ENCODE measurements at regions not wholly inside any gene's neighbourhood (a gene's known extent, or its start where the extent isn't known, plus 50 kb on each side); places are given as distances from the start of the nearest gene placed in this dataset.
"Not testable (repeated sequence)": the region's sequence is repeated elsewhere in the genome, so short reads cannot be mapped to it uniquely, and the experiment has no call there.

GRCh38 chr1:245031041-245031440, 123.7 kb upstream of the KIF26B start:
- no peak for DNase-seq (ENCODE audit: low read depth in 2 of 2, low spot score in 1 of 2)

DNA sequence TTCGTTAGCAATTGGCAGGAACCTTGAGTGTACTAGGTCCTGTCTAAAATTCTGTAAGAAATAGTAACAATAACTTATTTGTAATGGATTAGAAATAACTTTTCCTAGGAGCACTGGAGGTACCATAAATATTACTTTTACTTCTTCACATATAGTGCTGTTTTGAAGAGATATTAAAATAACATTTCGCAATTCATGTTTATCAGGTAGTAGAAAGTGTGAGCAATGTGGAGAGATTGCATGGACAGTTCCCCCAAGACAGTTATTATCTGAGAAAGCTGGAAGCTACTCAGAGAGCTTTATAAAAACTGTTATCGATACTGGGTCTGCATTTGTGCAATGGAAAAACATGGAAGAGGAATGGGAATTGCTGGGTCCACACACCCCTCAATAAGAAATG, 128.5 kb upstream of the KIF26B start:
- DNase-seq (ENCODE audit: low read depth in 2 of 2, low spot score in 1 of 2) = no peak

DNA sequence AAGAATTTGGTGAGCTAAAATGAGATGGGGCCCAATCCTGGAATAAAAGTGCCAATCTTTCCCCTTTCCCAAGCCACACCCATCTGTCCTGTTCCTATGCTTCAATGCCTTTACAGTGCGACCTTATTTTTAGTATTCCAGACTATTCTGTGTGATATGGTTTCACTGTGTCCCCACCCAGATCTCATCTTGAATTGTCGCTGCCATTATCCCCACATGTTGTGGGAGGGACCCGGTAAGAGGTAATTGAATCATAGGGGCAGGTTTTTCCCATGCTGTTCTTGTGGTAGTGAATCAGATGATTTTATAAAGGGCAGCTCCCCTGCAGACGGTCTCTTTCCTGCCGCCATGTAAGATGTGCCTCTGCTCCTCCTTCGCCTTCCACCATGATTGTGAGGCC, 129.3 kb upstream of the KIF26B start:
- no peak for DNase-seq (ENCODE audit: low read depth in 2 of 2, low spot score in 1 of 2)

DNA sequence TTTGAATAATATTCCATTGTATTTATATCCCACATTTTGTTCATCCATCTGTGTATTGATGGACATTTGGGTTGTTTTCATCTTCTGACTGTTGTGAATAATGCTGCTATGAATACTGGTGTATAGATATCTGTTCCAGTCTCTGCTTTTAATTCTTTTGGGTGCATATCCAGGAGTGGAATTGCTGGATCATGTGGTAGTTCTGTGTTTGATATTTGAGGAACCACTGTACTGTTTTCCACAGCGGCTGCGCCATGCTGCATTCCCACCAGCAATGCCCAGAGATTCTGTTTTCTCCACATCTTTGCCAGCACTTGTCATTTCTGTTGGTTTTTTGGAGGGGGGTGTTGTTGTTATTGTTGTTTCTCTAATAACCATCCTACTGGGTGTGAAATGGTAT, 131.6 kb upstream of the KIF26B start:
- no peak for DNase-seq (ENCODE audit: low read depth in 2 of 2, low spot score in 1 of 2)

- no peak for DNase-seq (ENCODE audit: low read depth in 2 of 2, low spot score in 1 of 2)
Observed at GRCh38 chr1:245019910-245020486, 134.8 kb upstream of the KIF26B start.

- no peak for DNase-seq (ENCODE audit: low read depth in 2 of 2, low spot score in 1 of 2)
Observed at GRCh38 chr1:245016700-245017099, 138.1 kb upstream of the KIF26B start.

GRCh38 chr1:245015031-245015430, 139.8 kb upstream of the KIF26B start:
- DNase-seq (ENCODE audit: low read depth in 2 of 2, low spot score in 1 of 2) = no peak

- no peak for DNase-seq (ENCODE audit: low read depth in 2 of 2, low spot score in 1 of 2)
Observed at GRCh38 chr1:245014247-245015029, 140.3 kb upstream of the KIF26B start.

GRCh38 chr1:245010018-245010614, 144.7 kb upstream of the KIF26B start:
- DNase-seq (ENCODE audit: low read depth in 2 of 2, low spot score in 1 of 2) = no peak

- no peak for DNase-seq (ENCODE audit: low read depth in 2 of 2, low spot score in 1 of 2)
Observed at GRCh38 chr1:245008761-245009160, 144.4 kb upstream of the HNRNPU start.

DNA sequence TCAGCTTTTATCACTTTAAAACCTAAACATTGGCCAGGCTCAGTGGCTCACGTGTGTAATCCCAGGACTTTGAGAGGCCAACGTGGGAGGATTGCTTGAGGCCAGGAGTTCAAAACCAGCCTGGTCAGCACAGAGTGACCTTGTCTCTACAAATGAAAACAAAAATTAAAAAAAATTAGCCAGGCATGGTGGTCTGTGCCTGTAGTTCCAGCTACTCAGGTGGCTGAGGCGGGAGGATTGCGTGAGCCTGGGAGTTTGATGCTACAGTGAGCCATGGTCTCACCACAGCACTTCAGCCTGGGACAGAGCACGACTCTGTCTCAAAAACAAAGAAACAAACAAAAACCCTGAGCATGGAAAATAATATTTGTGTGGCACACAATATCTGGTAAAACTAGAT, 143.5 kb upstream of the HNRNPU start:
- no peak for DNase-seq (ENCODE audit: low read depth in 2 of 2, low spot score in 1 of 2)

GRCh38 chr1:245003246-245003645, 138.9 kb upstream of the HNRNPU start:
- DNase-seq (ENCODE audit: low read depth in 2 of 2, low spot score in 1 of 2) = no peak

DNA sequence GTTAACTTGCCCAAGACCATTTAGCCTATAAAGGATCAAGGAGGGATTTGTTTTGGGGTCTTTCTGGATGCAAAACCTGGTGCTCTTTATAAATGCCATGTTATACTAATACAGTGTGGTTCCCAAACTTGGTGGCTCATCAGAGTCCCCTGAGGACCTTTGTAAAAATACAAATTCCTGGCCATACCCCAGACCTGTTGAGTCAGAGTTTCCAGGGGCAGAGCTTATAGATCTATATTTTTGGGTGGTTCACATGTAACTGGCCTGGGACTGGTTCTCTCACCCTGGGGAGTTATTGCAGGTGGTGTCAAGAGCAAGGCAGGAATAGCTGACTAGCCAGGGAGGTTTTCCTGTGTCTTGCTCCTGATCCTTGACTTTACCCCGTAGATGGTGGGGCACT, 136.9 kb upstream of the HNRNPU start:
- DNase-seq (ENCODE audit: low read depth in 2 of 2, low spot score in 1 of 2) = no peak

- no peak for DNase-seq (ENCODE audit: low read depth in 2 of 2, low spot score in 1 of 2)
Observed at GRCh38 chr1:245000872-245001188, 136.5 kb upstream of the HNRNPU start.

DNA sequence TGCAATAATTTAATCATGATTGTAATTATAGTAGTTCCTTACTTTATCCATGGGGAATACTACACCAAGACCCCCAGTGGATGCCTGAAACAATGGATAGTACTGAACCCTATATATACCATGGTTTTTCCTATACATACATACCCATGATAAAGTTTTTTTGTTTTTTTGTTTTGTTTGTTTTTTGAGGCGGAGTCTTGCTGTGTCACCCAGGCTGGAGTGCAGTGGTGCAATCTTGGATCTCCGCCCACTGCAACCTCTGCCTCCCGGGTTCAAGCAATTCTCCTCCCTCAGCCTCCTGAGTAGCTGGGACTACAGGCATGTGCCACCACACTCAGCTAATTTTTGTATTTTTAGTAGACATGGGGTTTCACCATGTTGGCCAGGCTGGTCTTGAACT, 135.3 kb upstream of the HNRNPU start:
- DNase-seq (ENCODE audit: low read depth in 2 of 2, low spot score in 1 of 2) = not testable (repeated sequence)

DNA sequence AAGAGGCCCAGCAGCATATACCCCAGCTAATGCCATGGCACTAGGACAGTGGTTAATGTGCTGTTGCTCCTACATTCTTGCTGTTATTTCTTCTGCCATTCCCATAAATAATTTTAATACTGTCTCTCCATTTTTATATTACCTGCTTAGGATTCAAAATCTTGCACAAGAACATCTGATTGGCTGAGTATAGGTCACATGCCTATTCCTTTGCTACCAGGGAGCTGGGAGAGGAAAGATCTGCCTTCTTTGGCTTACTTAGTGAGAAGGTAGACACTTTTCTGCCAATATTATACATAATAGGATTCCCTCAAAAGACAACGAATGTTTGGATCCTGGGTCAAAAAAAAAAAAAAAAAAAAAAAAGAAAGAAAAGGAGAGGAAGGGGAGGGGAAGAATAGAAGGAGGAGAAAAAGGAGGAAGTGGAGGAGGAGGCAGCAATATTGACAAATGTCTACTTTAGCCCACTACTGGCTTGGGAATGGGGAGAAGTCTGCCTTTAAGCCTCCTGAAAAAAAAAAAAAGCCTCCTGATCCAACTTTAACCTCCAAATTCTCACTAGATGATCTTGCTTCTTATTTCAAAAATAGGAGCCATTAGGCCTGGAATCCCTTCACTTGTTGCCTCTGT, 134.5 kb upstream of the HNRNPU start:
- no peak for DNase-seq (ENCODE audit: low read depth in 2 of 2, low spot score in 1 of 2)

DNA sequence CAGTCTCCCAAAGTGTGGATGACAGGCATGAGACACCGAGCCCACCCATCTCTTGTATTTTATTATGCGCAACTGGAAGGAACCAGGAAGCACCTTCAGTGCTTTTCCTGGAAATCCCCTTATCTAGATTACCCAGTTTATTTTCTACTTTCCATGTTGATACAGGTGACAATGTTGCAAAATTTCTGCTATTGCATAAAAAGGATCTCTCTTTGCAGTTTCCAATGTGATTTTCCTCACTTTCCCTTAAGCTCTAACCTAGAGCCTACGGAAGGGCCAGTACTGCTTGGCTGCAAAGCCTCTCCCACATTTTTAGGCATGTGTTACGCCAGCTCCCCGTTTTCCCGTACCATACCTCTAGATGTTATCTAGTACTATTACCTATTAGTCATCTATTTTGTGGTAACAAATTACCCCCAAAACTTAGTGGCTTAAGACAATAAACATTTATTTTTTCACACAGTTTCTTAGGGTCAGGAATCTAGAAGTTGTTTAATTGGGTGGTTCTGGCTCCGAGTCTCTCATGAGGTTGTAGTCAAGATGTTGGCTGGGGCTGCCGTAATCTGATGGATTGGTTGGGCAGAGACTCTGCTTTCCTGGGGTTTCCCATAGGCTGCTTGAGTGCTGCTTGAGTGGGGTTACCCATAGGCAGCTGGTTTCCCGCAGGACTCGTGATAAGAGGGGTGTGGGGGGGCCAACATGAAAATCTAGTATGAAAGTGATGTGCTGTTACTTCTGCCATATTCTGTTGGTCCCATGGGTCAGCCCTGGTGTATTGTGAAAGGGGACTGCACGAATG, 131.5 kb upstream of the HNRNPU start:
- no peak for DNase-seq (ENCODE audit: low read depth in 2 of 2, low spot score in 1 of 2)

DNA sequence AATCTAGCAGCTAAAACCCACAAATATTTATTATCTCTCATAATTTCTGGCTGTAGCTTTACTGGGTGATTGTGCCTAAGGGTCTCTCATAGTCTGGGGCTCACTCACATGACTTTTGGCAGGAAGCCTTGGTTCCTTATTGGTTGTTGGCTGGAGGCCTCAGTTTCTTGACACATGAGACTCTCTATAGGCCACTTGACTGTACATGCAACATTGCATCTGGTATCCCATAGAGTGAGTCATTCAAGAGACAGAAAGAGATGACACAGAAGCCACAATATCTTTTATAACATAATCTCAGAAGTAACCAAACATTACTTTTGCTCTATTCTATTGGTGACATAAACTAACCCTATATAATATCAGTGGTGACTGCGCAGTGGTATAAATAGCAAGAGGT, 128.5 kb upstream of the HNRNPU start:
- no peak for DNase-seq (ENCODE audit: low read depth in 2 of 2, low spot score in 1 of 2)

- DNase-seq (ENCODE audit: low read depth in 2 of 2, low spot score in 1 of 2) = no peak
Observed at GRCh38 chr1:244989813-244990212, 125.5 kb upstream of the HNRNPU start.

- DNase-seq (ENCODE audit: low read depth in 2 of 2, low spot score in 1 of 2) = no peak
Observed at GRCh38 chr1:244988521-244988920, 124.2 kb upstream of the HNRNPU start.

DNA sequence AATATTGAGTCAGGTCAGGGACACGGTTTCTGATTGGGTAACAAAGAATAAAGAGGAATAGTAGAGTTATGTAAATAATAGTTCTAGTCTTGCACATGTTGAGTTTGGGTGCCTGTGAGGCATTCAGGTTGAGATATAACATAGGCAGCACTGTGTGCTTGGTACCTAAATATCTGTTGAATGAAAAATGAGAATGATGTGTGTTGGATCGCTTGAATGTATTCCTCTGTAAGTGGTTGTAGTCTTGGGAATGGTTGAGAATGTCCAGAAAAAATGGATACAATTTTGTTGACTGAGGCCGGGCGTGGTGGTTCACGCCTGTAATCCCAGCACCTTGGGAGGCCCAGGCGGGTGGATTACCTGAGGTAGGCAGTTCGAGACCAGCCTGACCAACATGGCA, 116.3 kb upstream of the HNRNPU start:
- DNase-seq (ENCODE audit: low read depth in 2 of 2, low spot score in 1 of 2) = no peak

- no peak for DNase-seq (ENCODE audit: low read depth in 2 of 2, low spot score in 1 of 2)
Observed at GRCh38 chr1:244974550-244974949, 110.2 kb upstream of the HNRNPU start.

Data from stimulated activated CD8-positive, alpha-beta memory T cell treated with anti-CD3 and anti-CD28 coated beads, Interleukin-4, amount 100 ng/mL, for 4 hours (primary cell).